Keratinocyte (primary cell): ENCODE measurements at regions not wholly inside any gene's neighbourhood (a gene's known extent, or its start where the extent isn't known, plus 50 kb on each side); places are given as distances from the start of the nearest gene placed in this dataset.

ENCODE experiments used
- DNase-seq: peaks from one replicate; pipeline ENCODE4 v3.0.0-alpha.2; 2011; ENCODE audit warnings: low read depth, missing footprints, low spot score
- FAIRE-seq: peaks from 2 replicates; lab custom pipeline; 2011; peaks lifted over from hg19 to GRCh38; lab: Jason Lieb, UNC
- H2AFZ ChIP-seq: 2 replicates; pipeline ENCODE4 v1.6.0; 2012; ENCODE audit warnings: low read length, control low read depth, inconsistent platforms; ENCODE audit not compliant: control insufficient read depth
- H3K27ac ChIP-seq: 2 replicates; pipeline ENCODE4 v1.5.1; 2011; ENCODE audit warnings: low read length; ENCODE audit not compliant: control insufficient read depth, insufficient read depth
- H3K27me3 ChIP-seq: 3 replicates; pipeline ENCODE4 v1.6.0; 2011; ENCODE audit warnings: low read length; ENCODE audit not compliant: control insufficient read depth, insufficient read depth; ENCODE audit errors: extremely low read depth
- H3K36me3 ChIP-seq, 2 experiments: 2 replicates in 1 of 2; 3 replicates in 1 of 2; pipeline ENCODE4 v1.5.1; 2011; ENCODE audit warnings: low read length in 2 of 2, mild to moderate bottlenecking in 1 of 2; ENCODE audit not compliant: control insufficient read depth in 2 of 2, insufficient read depth in 2 of 2; ENCODE audit errors: extremely low read depth in 1 of 2
- H3K4me1 ChIP-seq: 3 replicates; pipeline ENCODE4 v1.5.1; 2011; ENCODE audit warnings: low read length; ENCODE audit not compliant: control insufficient read depth, insufficient read depth; ENCODE audit errors: extremely low read depth
- H3K4me2 ChIP-seq: 3 replicates; pipeline ENCODE4 v1.6.0; 2011; ENCODE audit warnings: low read depth, low read length; ENCODE audit not compliant: control insufficient read depth, insufficient read depth; ENCODE audit errors: extremely low read depth
- H3K4me3 ChIP-seq, 3 experiments: fragments of 200-600 bp in 1 of 3; sonication (generic) in 1 of 3; 2 replicates in 2 of 3; 3 replicates in 1 of 3; pipeline ENCODE4 v1.5.1; 2011 to 2016; ENCODE audit warnings: low read length in 3 of 3, mild to moderate bottlenecking in 3 of 3, control low read depth in 2 of 3, inconsistent platforms in 1 of 3, low read depth in 1 of 3, mixed read lengths in 1 of 3, mixed run types in 1 of 3, moderate library complexity in 1 of 3; ENCODE audit not compliant: control insufficient read depth in 2 of 3, insufficient read depth in 2 of 3; ENCODE audit errors: extremely low read depth in 1 of 3
- H3K79me2 ChIP-seq: 2 replicates; pipeline ENCODE4 v1.6.0; 2012; ENCODE audit warnings: low read length; ENCODE audit not compliant: control insufficient read depth, insufficient read depth
- H3K9ac ChIP-seq: 3 replicates; pipeline ENCODE4 v1.6.0; 2011; ENCODE audit warnings: low read length; ENCODE audit not compliant: control insufficient read depth, insufficient read depth; ENCODE audit errors: extremely low read depth
- H3K9me1 ChIP-seq: 3 replicates; pipeline ENCODE4 v1.6.0; 2011; ENCODE audit warnings: low read length; ENCODE audit not compliant: control insufficient read depth, insufficient read depth; ENCODE audit errors: extremely low read depth
- H3K9me3 ChIP-seq: 2 replicates; pipeline ENCODE4 v1.5.1; 2012; ENCODE audit warnings: low read depth, low read length; ENCODE audit not compliant: control insufficient read depth
- H4K20me1 ChIP-seq: 3 replicates; pipeline ENCODE4 v1.6.0; 2011; ENCODE audit warnings: low read length; ENCODE audit not compliant: control insufficient read depth, insufficient read depth; ENCODE audit errors: extremely low read depth
- EZH2 ChIP-seq: IDR thresholded peaks from one replicate; pipeline ENCODE4 v1.6.1; 2012; ENCODE audit warnings: inconsistent platforms, mild to moderate bottlenecking, low read length, moderate library complexity
- dilution Hi-C: fragments of 300-500 bp; cut with MboI; formaldehyde crosslinking; loops from one replicate; pipeline ENCODE4 v1.7.0; 2020; ENCODE audit warnings: low sequenced_read_pairs; ENCODE audit not compliant: extremely low pct_ligation_motif_present
- TF ChIP-seq, protein P1 (sequence below), 3 experiments: IDR thresholded peaks in 1 of 3; conservative IDR thresholded peaks in 1 of 3; optimal IDR thresholded peaks in 1 of 3; 2 replicates in 2 of 3; 3 replicates in 1 of 3; pipeline versions ENCODE3 to v1.5.1; 2011; ENCODE audit warnings: low read length in 3 of 3, mild to moderate bottlenecking in 3 of 3, moderate library complexity in 2 of 3, control low read depth in 1 of 3, inconsistent platforms in 1 of 3; ENCODE audit not compliant: insufficient read depth in 2 of 3; ENCODE audit errors: extremely low read depth in 1 of 3

DNA sequence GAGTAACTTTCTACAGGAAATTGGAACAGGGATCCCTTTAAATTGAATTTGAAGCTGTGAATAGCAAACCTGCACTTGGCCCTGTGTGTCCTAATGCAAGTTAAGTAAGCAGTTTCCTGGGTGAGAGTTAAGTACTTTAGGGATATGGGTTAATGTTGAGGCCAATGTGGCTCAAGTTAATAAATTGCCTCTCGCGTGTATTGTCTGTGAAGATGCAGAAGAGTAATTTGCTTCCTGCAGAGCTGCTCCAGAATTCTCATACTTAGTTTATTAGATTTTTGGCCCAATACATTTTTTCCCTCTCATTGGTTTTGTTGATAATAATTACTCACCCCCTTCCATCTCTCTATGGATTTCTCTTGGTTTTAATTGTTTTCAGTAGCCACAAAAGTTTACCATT is 86.5 kb downstream of the SLC25A47 start:
- Histone ChIP-seq H3K79me2 (no peaks in the 10 kb centered on the region), H3K27ac (no peak overlapping the region), H2AFZ (no peak overlapping the region), H4K20me1 (no peaks in the 10 kb centered on the region), H3K27me3 (no peaks in the 10 kb centered on the region), H3K4me1 (peaks cover 10% of the 10 kb centered on the region), H3K9me3 (no peaks in the 10 kb centered on the region), H3K9me1 (no peaks in the 10 kb centered on the region), H3K4me2 (no peak overlapping the region), H3K4me3 (no peak overlapping the region), H3K9ac (no peak overlapping the region), H3K36me3 (no peaks in the 10 kb centered on the region)
- DNase-seq (no peak), FAIRE-seq (no peak)
- dilution Hi-C loops: no loop called here
- no peak for TF ChIP-seq EZH2
- TF ChIP-seq, protein P1, sequence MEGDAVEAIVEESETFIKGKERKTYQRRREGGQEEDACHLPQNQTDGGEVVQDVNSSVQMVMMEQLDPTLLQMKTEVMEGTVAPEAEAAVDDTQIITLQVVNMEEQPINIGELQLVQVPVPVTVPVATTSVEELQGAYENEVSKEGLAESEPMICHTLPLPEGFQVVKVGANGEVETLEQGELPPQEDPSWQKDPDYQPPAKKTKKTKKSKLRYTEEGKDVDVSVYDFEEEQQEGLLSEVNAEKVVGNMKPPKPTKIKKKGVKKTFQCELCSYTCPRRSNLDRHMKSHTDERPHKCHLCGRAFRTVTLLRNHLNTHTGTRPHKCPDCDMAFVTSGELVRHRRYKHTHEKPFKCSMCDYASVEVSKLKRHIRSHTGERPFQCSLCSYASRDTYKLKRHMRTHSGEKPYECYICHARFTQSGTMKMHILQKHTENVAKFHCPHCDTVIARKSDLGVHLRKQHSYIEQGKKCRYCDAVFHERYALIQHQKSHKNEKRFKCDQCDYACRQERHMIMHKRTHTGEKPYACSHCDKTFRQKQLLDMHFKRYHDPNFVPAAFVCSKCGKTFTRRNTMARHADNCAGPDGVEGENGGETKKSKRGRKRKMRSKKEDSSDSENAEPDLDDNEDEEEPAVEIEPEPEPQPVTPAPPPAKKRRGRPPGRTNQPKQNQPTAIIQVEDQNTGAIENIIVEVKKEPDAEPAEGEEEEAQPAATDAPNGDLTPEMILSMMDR (optimal IDR thresholded peaks at IDR 0.05 in 1 of 3, IDR thresholded peaks at IDR 0.05 in 1 of 3, conservative IDR thresholded peaks at IDR 0.05 in 1 of 3; ENCODE audit: extremely low read depth in 1 of 3, insufficient read depth in 2 of 3, low read length in 3 of 3): no peak

DNA sequence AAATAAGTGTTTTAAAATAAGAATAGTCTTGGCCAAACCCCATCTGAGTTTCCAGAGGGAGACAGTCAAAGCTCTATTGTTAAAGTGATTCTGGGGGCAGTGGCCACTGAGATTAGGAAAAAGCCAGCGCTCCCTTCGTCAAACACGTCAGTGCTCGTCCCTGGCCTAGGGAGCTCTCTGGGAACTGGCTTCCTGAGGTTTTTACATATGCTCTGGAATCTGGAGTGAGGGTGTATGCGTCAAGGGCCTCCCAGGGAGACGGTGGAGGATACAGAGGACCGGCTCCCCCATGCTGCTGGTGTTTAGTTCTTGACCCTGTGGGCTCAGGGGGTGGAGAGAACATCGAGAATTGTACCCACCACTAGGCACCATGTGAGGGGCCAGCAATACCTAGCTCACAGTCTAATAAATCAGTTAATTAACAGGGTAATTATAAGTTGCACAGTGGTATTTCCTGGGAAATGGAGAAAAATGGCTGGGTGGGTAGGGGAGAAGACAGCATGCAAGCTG is 87.0 kb downstream of the SLC25A47 start:
- no peak for DNase-seq
- no peak for FAIRE-seq
- Histone ChIP-seq H3K9me3 (no peaks in the 10 kb centered on the region), H3K79me2 (no peaks in the 10 kb centered on the region), H3K27ac (no peak overlapping the region), H3K9me1 (no peaks in the 10 kb centered on the region), H3K36me3 (no peaks in the 10 kb centered on the region), H3K27me3 (no peaks in the 10 kb centered on the region), H4K20me1 (no peaks in the 10 kb centered on the region), H3K4me2 (no peak overlapping the region), H3K4me3 (no peak overlapping the region), H3K4me1 (peaks cover 10% of the 10 kb centered on the region), H2AFZ (no peak overlapping the region), H3K9ac (no peak overlapping the region)
- TF ChIP-seq EZH2: no peak
- TF ChIP-seq, protein P1 (optimal IDR thresholded peaks at IDR 0.05 in 1 of 3, IDR thresholded peaks at IDR 0.05 in 1 of 3, conservative IDR thresholded peaks at IDR 0.05 in 1 of 3; ENCODE audit: extremely low read depth in 1 of 3, insufficient read depth in 2 of 3, low read length in 3 of 3): no peak
- dilution Hi-C loops: no loop called here
